Neural cell (in vitro differentiated cells): ENCODE measurements at regions not wholly inside any gene's neighbourhood (a gene's known extent, or its start where the extent isn't known, plus 50 kb on each side); places are given as distances from the start of the nearest gene placed in this dataset.

Experiments used
- H2AFZ ChIP-seq: fragments of 200-600, 300-800 bp; sonication (generic), shearing (Covaris generic); 2 replicates; pipeline ENCODE4 v1.6.0; 2014; ENCODE audit warnings: low read depth, mild to moderate bottlenecking, antibody characterized with exemption, low read length, moderate library complexity
- H3F3A ChIP-seq: fragments of 200-600 bp; shearing (Covaris generic); 2 replicates; pipeline ENCODE4 v1.6.1; 2016; ENCODE audit warnings: mild to moderate bottlenecking, moderate library complexity, mixed read lengths, antibody characterized with exemption, low read length; ENCODE audit not compliant: insufficient read depth, poor library complexity, severe bottlenecking
- H3K27ac ChIP-seq: fragments of 200-600, 300-800 bp; sonication (generic), shearing (Covaris generic); 2 replicates; pipeline ENCODE4 v1.5.1; 2014; ENCODE audit warnings: mild to moderate bottlenecking, low read length, moderate library complexity
- H3K27me3 ChIP-seq: fragments of 300-800, 200-600 bp; sonication (generic), shearing (Covaris generic); 2 replicates; pipeline ENCODE4 v1.6.0; 2014; ENCODE audit warnings: mild to moderate bottlenecking, low read depth, low read length, moderate library complexity; ENCODE audit not compliant: insufficient read depth
- H3K36me3 ChIP-seq: fragments of 300-800, 200-600 bp; sonication (generic), shearing (Covaris generic); 2 replicates; pipeline ENCODE4 v1.5.1; 2014; ENCODE audit warnings: mild to moderate bottlenecking, antibody characterized with exemption, low read length, moderate library complexity; ENCODE audit not compliant: insufficient read depth
- H3K4me2 ChIP-seq: fragments of 300-800, 200-600 bp; sonication (generic), shearing (Covaris generic); 2 replicates; pipeline ENCODE4 v1.6.0; 2014; ENCODE audit warnings: mild to moderate bottlenecking, low read length
- H3K4me3 ChIP-seq: fragments of 300-800, 200-600 bp; sonication (generic), shearing (Covaris generic); 2 replicates; pipeline ENCODE4 v1.5.1; 2014; ENCODE audit warnings: mild to moderate bottlenecking, low read length, moderate library complexity
- H3K79me2 ChIP-seq: fragments of 200-600 bp; shearing (Covaris generic); replicated peaks from 2 replicates; pipeline ENCODE4 v1.6.0; 2014; ENCODE audit warnings: mild to moderate bottlenecking, low read length, moderate library complexity; ENCODE audit not compliant: insufficient read depth
- H3K9ac ChIP-seq: fragments of 300-800, 200-600 bp; sonication (generic), shearing (Covaris generic); 2 replicates; pipeline ENCODE4 v1.6.1; 2016; ENCODE audit warnings: mild to moderate bottlenecking, low read length, mixed read lengths
- H3K9me2 ChIP-seq: fragments of 200-600 bp; shearing (Covaris generic); 2 replicates; pipeline ENCODE4 v1.6.1; 2016; ENCODE audit warnings: mild to moderate bottlenecking, low read length, mixed read lengths; ENCODE audit not compliant: insufficient read depth
- H3K9me3 ChIP-seq: fragments of 200-600, 300-800 bp; sonication (generic), shearing (Covaris generic); 2 replicates; pipeline ENCODE4 v1.6.1; 2016; ENCODE audit warnings: mild to moderate bottlenecking, mixed run types, low read length, moderate library complexity, mixed read lengths
- H4K20me1 ChIP-seq: fragments of 200-600 bp; shearing (Covaris generic); 2 replicates; pipeline ENCODE4 v1.6.1; 2016; ENCODE audit warnings: mild to moderate bottlenecking, mixed run types; ENCODE audit not compliant: insufficient read depth
- EP300 ChIP-seq: fragments of 450-650 bp; conservative IDR thresholded peaks from 2 replicates; pipeline ENCODE4 v1.6.1; 2014; ENCODE audit warnings: antibody characterized with exemption, mild to moderate bottlenecking, moderate library complexity; ENCODE audit not compliant: poor library complexity, severe bottlenecking
- EZH2 ChIP-seq: fragments of 200-600, 300-800 bp; shearing (Covaris generic), sonication (generic); IDR thresholded peaks from 2 replicates; pipeline ENCODE4 v1.6.1; 2014; ENCODE audit warnings: antibody characterized with exemption, low read length, borderline replicate concordance, mild to moderate bottlenecking; ENCODE audit not compliant: insufficient read depth, poor library complexity, severe bottlenecking
- MXI1 ChIP-seq: fragments of 450-650 bp; conservative IDR thresholded peaks from 2 replicates; pipeline ENCODE4 v1.6.1; 2014; ENCODE audit warnings: antibody characterized with exemption, mild to moderate bottlenecking; ENCODE audit not compliant: poor library complexity, severe bottlenecking
- POLR2AphosphoS5 ChIP-seq: IDR thresholded peaks from 2 replicates; pipeline ENCODE4 v1.6.1; 2012
- RAD21 ChIP-seq: fragments of 450-650 bp; conservative IDR thresholded peaks from 2 replicates; pipeline ENCODE4 v1.6.1; 2014; ENCODE audit warnings: antibody characterized with exemption, mild to moderate bottlenecking, moderate library complexity
- SMC3 ChIP-seq: fragments of 450-650 bp; conservative IDR thresholded peaks from 2 replicates; pipeline ENCODE4 v1.6.1; 2014; ENCODE audit warnings: antibody characterized with exemption, mild to moderate bottlenecking, moderate library complexity; ENCODE audit not compliant: poor library complexity
- TAF1 ChIP-seq: IDR thresholded peaks from 2 replicates; pipeline ENCODE4 v1.6.1; 2012; ENCODE audit warnings: low read depth
- TF ChIP-seq, protein P1 (sequence below): IDR thresholded peaks from 2 replicates; pipeline ENCODE4 v1.6.1; 2012; ENCODE audit warnings: borderline replicate concordance
- TF ChIP-seq, protein P2 (sequence below): fragments of 450-650 bp; IDR thresholded peaks from 2 replicates; pipeline ENCODE4 v1.5.1; 2014; ENCODE audit warnings: antibody characterized with exemption, mild to moderate bottlenecking, moderate library complexity; ENCODE audit not compliant: poor library complexity, severe bottlenecking

DNA sequence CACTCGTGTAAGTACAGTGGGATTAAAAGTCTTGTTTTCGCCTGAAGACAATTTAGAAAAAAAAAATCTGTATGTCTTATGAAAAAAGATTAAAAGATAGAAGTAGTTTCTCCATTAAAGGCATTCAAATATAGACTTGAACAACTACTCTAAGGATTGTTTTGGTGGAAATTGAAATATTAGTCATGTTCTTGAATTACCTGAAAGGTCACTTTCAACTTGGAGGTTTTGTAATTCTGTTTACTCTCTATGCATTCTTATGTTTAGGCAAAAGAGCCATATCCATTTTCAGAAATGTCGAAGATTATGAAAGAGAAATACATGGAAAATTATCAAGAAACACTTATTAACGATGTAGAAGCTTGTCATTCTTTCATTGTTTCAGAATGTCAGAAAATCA, 373.7 kb downstream of the ARL4A start:
- no peak overlapping the region for H3K27ac ChIP-seq
- no peaks in the 10 kb centered on the region for H3K79me2 ChIP-seq
- no peak overlapping the region for H3K4me2 ChIP-seq
- no peak for TF ChIP-seq SMC3
- TF ChIP-seq RAD21: no peak
- TF ChIP-seq TAF1: no peak
- no peak for TF ChIP-seq MXI1
- TF ChIP-seq EP300: no peak
- TF ChIP-seq EZH2: no peak
- TF ChIP-seq, protein P1, sequence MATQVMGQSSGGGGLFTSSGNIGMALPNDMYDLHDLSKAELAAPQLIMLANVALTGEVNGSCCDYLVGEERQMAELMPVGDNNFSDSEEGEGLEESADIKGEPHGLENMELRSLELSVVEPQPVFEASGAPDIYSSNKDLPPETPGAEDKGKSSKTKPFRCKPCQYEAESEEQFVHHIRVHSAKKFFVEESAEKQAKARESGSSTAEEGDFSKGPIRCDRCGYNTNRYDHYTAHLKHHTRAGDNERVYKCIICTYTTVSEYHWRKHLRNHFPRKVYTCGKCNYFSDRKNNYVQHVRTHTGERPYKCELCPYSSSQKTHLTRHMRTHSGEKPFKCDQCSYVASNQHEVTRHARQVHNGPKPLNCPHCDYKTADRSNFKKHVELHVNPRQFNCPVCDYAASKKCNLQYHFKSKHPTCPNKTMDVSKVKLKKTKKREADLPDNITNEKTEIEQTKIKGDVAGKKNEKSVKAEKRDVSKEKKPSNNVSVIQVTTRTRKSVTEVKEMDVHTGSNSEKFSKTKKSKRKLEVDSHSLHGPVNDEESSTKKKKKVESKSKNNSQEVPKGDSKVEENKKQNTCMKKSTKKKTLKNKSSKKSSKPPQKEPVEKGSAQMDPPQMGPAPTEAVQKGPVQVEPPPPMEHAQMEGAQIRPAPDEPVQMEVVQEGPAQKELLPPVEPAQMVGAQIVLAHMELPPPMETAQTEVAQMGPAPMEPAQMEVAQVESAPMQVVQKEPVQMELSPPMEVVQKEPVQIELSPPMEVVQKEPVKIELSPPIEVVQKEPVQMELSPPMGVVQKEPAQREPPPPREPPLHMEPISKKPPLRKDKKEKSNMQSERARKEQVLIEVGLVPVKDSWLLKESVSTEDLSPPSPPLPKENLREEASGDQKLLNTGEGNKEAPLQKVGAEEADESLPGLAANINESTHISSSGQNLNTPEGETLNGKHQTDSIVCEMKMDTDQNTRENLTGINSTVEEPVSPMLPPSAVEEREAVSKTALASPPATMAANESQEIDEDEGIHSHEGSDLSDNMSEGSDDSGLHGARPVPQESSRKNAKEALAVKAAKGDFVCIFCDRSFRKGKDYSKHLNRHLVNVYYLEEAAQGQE: no peak
- TF ChIP-seq, protein P2, sequence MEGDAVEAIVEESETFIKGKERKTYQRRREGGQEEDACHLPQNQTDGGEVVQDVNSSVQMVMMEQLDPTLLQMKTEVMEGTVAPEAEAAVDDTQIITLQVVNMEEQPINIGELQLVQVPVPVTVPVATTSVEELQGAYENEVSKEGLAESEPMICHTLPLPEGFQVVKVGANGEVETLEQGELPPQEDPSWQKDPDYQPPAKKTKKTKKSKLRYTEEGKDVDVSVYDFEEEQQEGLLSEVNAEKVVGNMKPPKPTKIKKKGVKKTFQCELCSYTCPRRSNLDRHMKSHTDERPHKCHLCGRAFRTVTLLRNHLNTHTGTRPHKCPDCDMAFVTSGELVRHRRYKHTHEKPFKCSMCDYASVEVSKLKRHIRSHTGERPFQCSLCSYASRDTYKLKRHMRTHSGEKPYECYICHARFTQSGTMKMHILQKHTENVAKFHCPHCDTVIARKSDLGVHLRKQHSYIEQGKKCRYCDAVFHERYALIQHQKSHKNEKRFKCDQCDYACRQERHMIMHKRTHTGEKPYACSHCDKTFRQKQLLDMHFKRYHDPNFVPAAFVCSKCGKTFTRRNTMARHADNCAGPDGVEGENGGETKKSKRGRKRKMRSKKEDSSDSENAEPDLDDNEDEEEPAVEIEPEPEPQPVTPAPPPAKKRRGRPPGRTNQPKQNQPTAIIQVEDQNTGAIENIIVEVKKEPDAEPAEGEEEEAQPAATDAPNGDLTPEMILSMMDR: no peak
- no peak for TF ChIP-seq POLR2AphosphoS5
- H3K9me2 ChIP-seq: no peaks in the 10 kb centered on the region
- no peak overlapping the region for H2AFZ ChIP-seq
- no peaks in the 10 kb centered on the region for H3K36me3 ChIP-seq
- no peak overlapping the region for H3K9ac ChIP-seq
- H3K27me3 ChIP-seq: no peaks in the 10 kb centered on the region
- H3K4me3 ChIP-seq: no peak overlapping the region
- no peaks in the 10 kb centered on the region for H3K9me3 ChIP-seq
- H3F3A ChIP-seq: no peaks in the 10 kb centered on the region
- no peaks in the 10 kb centered on the region for H4K20me1 ChIP-seq

DNA sequence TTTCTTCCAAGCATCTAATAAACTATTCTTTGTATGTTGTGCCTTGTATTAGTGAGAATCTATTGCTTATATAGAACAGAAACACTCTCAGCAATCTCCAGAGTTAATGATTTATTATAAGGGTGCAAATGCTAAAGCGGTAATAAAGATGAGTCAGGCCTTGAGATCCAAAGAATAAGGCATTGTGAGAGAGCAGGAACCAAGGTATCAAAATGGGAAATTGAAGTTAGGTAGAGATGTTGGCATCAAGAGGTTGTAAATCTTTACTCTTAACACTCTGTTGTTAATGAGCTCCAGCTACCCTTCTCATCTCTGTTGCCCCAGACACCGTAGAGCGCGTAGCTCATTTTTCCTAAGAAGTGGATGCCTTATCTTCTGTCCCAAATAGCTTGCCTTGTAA, 375.2 kb downstream of the ARL4A start:
- no peaks in the 10 kb centered on the region for H3K9me3 ChIP-seq
- H3K9ac ChIP-seq: no peak overlapping the region
- no peaks in the 10 kb centered on the region for H3K36me3 ChIP-seq
- H3K4me3 ChIP-seq: no peak overlapping the region
- H3K9me2 ChIP-seq: no peaks in the 10 kb centered on the region
- no peaks in the 10 kb centered on the region for H3K79me2 ChIP-seq
- H2AFZ ChIP-seq: no peak overlapping the region
- no peaks in the 10 kb centered on the region for H3K27me3 ChIP-seq
- H3K27ac ChIP-seq: no peak overlapping the region
- no peaks in the 10 kb centered on the region for H4K20me1 ChIP-seq
- no peaks in the 10 kb centered on the region for H3F3A ChIP-seq
- TF ChIP-seq RAD21 (no peak), MXI1 (no peak), EP300 (no peak), POLR2AphosphoS5 (no peak), TAF1 (no peak), EZH2 (no peak), SMC3 (no peak)
- TF ChIP-seq, protein P1: no peak
- TF ChIP-seq, protein P2: no peak
- H3K4me2 ChIP-seq: no peak overlapping the region
